ENCODE measurements at regions not wholly inside any gene's neighbourhood (a gene's known extent, or its start where the extent isn't known, plus 50 kb on each side); places are given as distances from the start of the nearest gene placed in this dataset.

GRCh38 chr6:66210964-66211363 lies 503.9 kb upstream of the EYS start:
- no peak overlapping the region for H3K4me3 ChIP-seq (ENCODE audit: low read depth, low read length)
- TF ChIP-seq CTCF (IDR thresholded peaks at IDR 0.05; ENCODE audit: low read depth, low read length), result no peak
- peak; percentile 1 for DNase-seq (ENCODE audit: low read depth, low spot score)
- in situ Hi-C loops (cut with HindIII; ENCODE audit: low sequenced_read_pairs), result no loop called here

GRCh38 chr6:66200390-66200789 lies 493.4 kb upstream of the EYS start:
- no peak for TF ChIP-seq CTCF (IDR thresholded peaks at IDR 0.05; ENCODE audit: low read depth, low read length)
- no peak for DNase-seq (ENCODE audit: low read depth, low spot score)
- no peak overlapping the region for H3K4me3 ChIP-seq (ENCODE audit: low read depth, low read length)
- in situ Hi-C loops (cut with HindIII; ENCODE audit: low sequenced_read_pairs), result no loop called here

GRCh38 chr6:66199171-66199570 lies 492.1 kb upstream of the EYS start:
- in situ Hi-C loops (cut with HindIII; ENCODE audit: low sequenced_read_pairs), result no loop called here

GRCh38 chr6:66198062-66198624 lies 491.1 kb upstream of the EYS start:
- in situ Hi-C loops (cut with HindIII; ENCODE audit: low sequenced_read_pairs), result no loop called here
- DNase-seq (ENCODE audit: low read depth, low spot score), result no peak
- H3K4me3 ChIP-seq (ENCODE audit: low read depth, low read length), result no peak overlapping the region
- TF ChIP-seq CTCF (IDR thresholded peaks at IDR 0.05; ENCODE audit: low read depth, low read length), result no peak

More at GRCh38 chr6:66199171-66199570, 492.1 kb upstream of the EYS start:
- no peak for DNase-seq (ENCODE audit: low read depth, low spot score)
- H3K4me3 ChIP-seq (ENCODE audit: low read depth, low read length), result no peak overlapping the region
- TF ChIP-seq CTCF (IDR thresholded peaks at IDR 0.05; ENCODE audit: low read depth, low read length), result no peak

GRCh38 chr6:66190858-66191257 lies 483.8 kb upstream of the EYS start:
- in situ Hi-C loops (cut with HindIII; ENCODE audit: low sequenced_read_pairs), result no loop called here
- no peak for DNase-seq (ENCODE audit: low read depth, low spot score)
- H3K4me3 ChIP-seq (ENCODE audit: low read depth, low read length), result no peak overlapping the region
- no peak for TF ChIP-seq CTCF (IDR thresholded peaks at IDR 0.05; ENCODE audit: low read depth, low read length)

- DNase-seq (ENCODE audit: low read depth, low spot score), result no peak
- no peak overlapping the region for H3K4me3 ChIP-seq (ENCODE audit: low read depth, low read length)
- TF ChIP-seq CTCF (IDR thresholded peaks at IDR 0.05; ENCODE audit: low read depth, low read length), result no peak
- in situ Hi-C loops (cut with HindIII; ENCODE audit: low sequenced_read_pairs), result no loop called here
Observed at GRCh38 chr6:66189915-66190314, 482.9 kb upstream of the EYS start.

- DNase-seq (ENCODE audit: low read depth, low spot score), result no peak
- in situ Hi-C loops (cut with HindIII; ENCODE audit: low sequenced_read_pairs), result no loop called here
- H3K4me3 ChIP-seq (ENCODE audit: low read depth, low read length), result no peak overlapping the region
- TF ChIP-seq CTCF (IDR thresholded peaks at IDR 0.05; ENCODE audit: low read depth, low read length), result no peak
Observed at GRCh38 chr6:66186756-66187155, 479.7 kb upstream of the EYS start.

Measured in astrocyte of the spinal cord (primary cell).